Neuronal stem cell (in vitro differentiated cells): ENCODE measurements at regions not wholly inside any gene's neighbourhood (a gene's known extent, or its start where the extent isn't known, plus 50 kb on each side); places are given as distances from the start of the nearest gene placed in this dataset.

Source experiments
- DNase-seq: peaks from one replicate; pipeline ENCODE4 v3.0.0-alpha.2; 2013; ENCODE audit warnings: low spot score
- H2AFZ ChIP-seq: one replicate; pipeline ENCODE4 v1.6.1; 2013; ENCODE audit warnings: mild to moderate bottlenecking, low read length, inconsistent platforms
- H2AK5ac ChIP-seq: 2 replicates; pipeline ENCODE4 v1.6.1; 2013; ENCODE audit warnings: low read depth, mild to moderate bottlenecking, inconsistent platforms, low read length, moderate library complexity, mixed read lengths
- H2BK120ac ChIP-seq: 2 replicates; pipeline ENCODE4 v1.6.1; 2013; ENCODE audit warnings: low read depth, mild to moderate bottlenecking, inconsistent platforms, low read length, moderate library complexity, mixed read lengths
- H2BK12ac ChIP-seq: one replicate; pipeline ENCODE4 v1.6.1; 2013; ENCODE audit warnings: low read length, inconsistent platforms
- H2BK15ac ChIP-seq: 2 replicates; pipeline ENCODE4 v1.6.1; 2013; ENCODE audit warnings: mild to moderate bottlenecking, low read length, inconsistent platforms, mixed read lengths
- H2BK5ac ChIP-seq: one replicate; pipeline ENCODE4 v1.6.1; 2013; ENCODE audit warnings: inconsistent platforms, mild to moderate bottlenecking, low read length, moderate library complexity
- H3K14ac ChIP-seq: one replicate; pipeline ENCODE4 v1.6.1; 2013; ENCODE audit warnings: low read length, inconsistent platforms
- H3K18ac ChIP-seq: 2 replicates; pipeline ENCODE4 v1.6.1; 2013; ENCODE audit warnings: low read length, inconsistent platforms
- H3K23ac ChIP-seq: 2 replicates; pipeline ENCODE4 v1.6.1; 2013; ENCODE audit warnings: low read depth, mild to moderate bottlenecking, mixed read lengths, low read length, inconsistent platforms; ENCODE audit not compliant: poor library complexity
- H3K27ac ChIP-seq: replicated peaks from 3 replicates; pipeline ENCODE4 v1.5.1; 2013; ENCODE audit warnings: low read length, inconsistent platforms
- H3K27me3 ChIP-seq, 3 experiments: 2 replicates each; pipeline ENCODE4 v1.6.1; 2013; ENCODE audit warnings: low read length in 3 of 3, mild to moderate bottlenecking in 2 of 3, inconsistent platforms in 1 of 3, low read depth in 1 of 3, mixed read lengths in 1 of 3, moderate library complexity in 1 of 3; ENCODE audit not compliant: control insufficient read depth in 3 of 3, insufficient read depth in 3 of 3
- H3K36me3 ChIP-seq, 2 donors: replicated peaks in 1 of 2; 2 replicates each; pipeline ENCODE4 v1.6.1; 2013; ENCODE audit warnings: low read length in 2 of 2; ENCODE audit not compliant: control insufficient read depth in 2 of 2, insufficient read depth in 2 of 2
- H3K4ac ChIP-seq: 2 replicates; pipeline ENCODE4 v1.6.1; 2013; ENCODE audit warnings: inconsistent platforms, mild to moderate bottlenecking, low read length, moderate library complexity
- H3K4me1 ChIP-seq, 2 donors: 1 replicate in 1 of 2; 2 replicates in 1 of 2; pipeline ENCODE4 v1.6.1; 2013; ENCODE audit warnings: low read length in 2 of 2, low read depth in 1 of 2; ENCODE audit not compliant: control insufficient read depth in 2 of 2, insufficient read depth in 1 of 2
- H3K4me2 ChIP-seq: one replicate; pipeline ENCODE4 v1.6.1; 2013; ENCODE audit warnings: mild to moderate bottlenecking, low read length, inconsistent platforms; ENCODE audit not compliant: insufficient read depth, poor library complexity, severe bottlenecking
- H3K4me3 ChIP-seq, 2 donors: 2 replicates each; pipeline ENCODE4 v1.5.1; 2013; ENCODE audit warnings: low read length in 2 of 2, mild to moderate bottlenecking in 2 of 2, inconsistent platforms in 1 of 2, moderate library complexity in 1 of 2
- H3K79me1 ChIP-seq: one replicate; pipeline ENCODE4 v1.6.1; 2013; ENCODE audit warnings: low read depth, mild to moderate bottlenecking, inconsistent platforms, low read length, moderate library complexity
- H3K9ac ChIP-seq: one replicate; pipeline ENCODE4 v1.6.1; 2013; ENCODE audit warnings: mild to moderate bottlenecking, low read depth, low read length, inconsistent platforms; ENCODE audit not compliant: poor library complexity
- H3K9me3 ChIP-seq, 2 donors: replicated peaks in 1 of 2; 2 replicates each; pipeline versions ENCODE3 to v1.6.1; 2013; ENCODE audit warnings: low read length in 2 of 2, mild to moderate bottlenecking in 2 of 2, inconsistent platforms in 1 of 2, low read depth in 1 of 2, mixed read lengths in 1 of 2, moderate library complexity in 1 of 2; ENCODE audit not compliant: control insufficient read depth in 2 of 2, insufficient read depth in 1 of 2
- H4K8ac ChIP-seq: one replicate; pipeline ENCODE4 v1.6.1; 2013; ENCODE audit warnings: low read depth, mild to moderate bottlenecking, inconsistent platforms, low read length, moderate library complexity
- H4K91ac ChIP-seq: one replicate; pipeline ENCODE4 v1.6.1; 2013; ENCODE audit warnings: low read length, low read depth, mild to moderate bottlenecking, inconsistent platforms; ENCODE audit not compliant: poor library complexity
- WGBS, 2 donors: extraction: QIAGEN DNeasy Blood & Tissue Kit; methylation state at CpG; one replicate each; pipeline ENCODE4 v1.1.7; 2013; ENCODE audit warnings: missing lambda C conversion rate in 2 of 2, mixed read lengths in 1 of 2; ENCODE audit not compliant: insufficient read length in 2 of 2, insufficient replicate concordance in 1 of 2; ENCODE audit errors: extremely low coverage in 2 of 2; 5-methylcytosine and 5-hydroxymethylcytosine counted together

- no peaks in the 10 kb centered on the region for H3K36me3 ChIP-seq
- H2BK5ac ChIP-seq = no peak overlapping the region
- H4K91ac ChIP-seq = no peak overlapping the region
- no peak overlapping the region for H2BK12ac ChIP-seq
- H4K8ac ChIP-seq = no peak overlapping the region
- H3K4me3 ChIP-seq = no peak overlapping the region
- H2AFZ ChIP-seq = no peak overlapping the region
- H2BK15ac ChIP-seq = no peak overlapping the region
- H3K9me3 ChIP-seq = no peaks in the 10 kb centered on the region
- no peak overlapping the region for H3K18ac ChIP-seq
- no CpG with 5 or more reads among the region's 2 CpGs for WGBS, 2 donors
- H3K79me1 ChIP-seq = no peaks in the 10 kb centered on the region
- H3K4ac ChIP-seq = no peak overlapping the region
- no peak overlapping the region for H2AK5ac ChIP-seq
- H3K4me1 ChIP-seq = no peaks in the 10 kb centered on the region
- no peak overlapping the region for H3K9ac ChIP-seq
- no peak overlapping the region for H2BK120ac ChIP-seq
- no peak overlapping the region for H3K14ac ChIP-seq
- no peak overlapping the region for H3K4me2 ChIP-seq
- no peaks in the 10 kb centered on the region for H3K27me3 ChIP-seq
- H3K27ac ChIP-seq = no peak overlapping the region
- DNase-seq = no peak
- H3K23ac ChIP-seq = no peak overlapping the region
Measured at GRCh38 chr4:34372815-34373214, 1871.5 kb downstream of the ARAP2 start.

- Histone ChIP-seq H3K9me3 (no peaks in the 10 kb centered on the region), H3K79me1 (no peaks in the 10 kb centered on the region), H3K27ac (no peak overlapping the region), H3K4me2 (no peak overlapping the region), H2BK12ac (no peak overlapping the region), H3K9ac (no peak overlapping the region), H3K14ac (no peak overlapping the region), H3K4me1 (no peaks in the 10 kb centered on the region), H2AFZ (no peak overlapping the region), H4K8ac (no peak overlapping the region), H2BK15ac (no peak overlapping the region), H4K91ac (no peak overlapping the region), H3K23ac (no peak overlapping the region), H3K4ac (no peak overlapping the region), H3K36me3 (no peaks in the 10 kb centered on the region), H2BK5ac (no peak overlapping the region), H2AK5ac (no peak overlapping the region), H3K27me3 (no peaks in the 10 kb centered on the region), H3K18ac (no peak overlapping the region), H3K4me3 (no peak overlapping the region), H2BK120ac (no peak overlapping the region)
- no peak for DNase-seq
- WGBS, 2 donors = no CpG with 5 or more reads among the region's 3 CpGs
Measured at GRCh38 chr4:34373456-34373855, 1870.9 kb downstream of the ARAP2 start.

- H3K4me3 ChIP-seq = no peak overlapping the region
- no peak overlapping the region for H2AFZ ChIP-seq
- no peaks in the 10 kb centered on the region for H3K4me1 ChIP-seq
- H2BK5ac ChIP-seq = no peak overlapping the region
- H2BK120ac ChIP-seq = no peak overlapping the region
- WGBS, 2 donors = no CpG with 5 or more reads among the region's 2 CpGs
- no peak overlapping the region for H3K9ac ChIP-seq
- no peaks in the 10 kb centered on the region for H3K79me1 ChIP-seq
- no peak overlapping the region for H3K14ac ChIP-seq
- H3K9me3 ChIP-seq = peaks cover 0 to 2% of the 10 kb centered on the region in 2 donors
- no peak overlapping the region for H3K4ac ChIP-seq
- H2BK15ac ChIP-seq = no peak overlapping the region
- H3K23ac ChIP-seq = no peak overlapping the region
- no peak for DNase-seq
- no peak overlapping the region for H4K8ac ChIP-seq
- no peaks in the 10 kb centered on the region for H3K27me3 ChIP-seq
- H2BK12ac ChIP-seq = no peak overlapping the region
- no peak overlapping the region for H3K4me2 ChIP-seq
- H3K36me3 ChIP-seq = peaks cover 0 to 2% of the 10 kb centered on the region in 2 donors
- H4K91ac ChIP-seq = no peak overlapping the region
- no peak overlapping the region for H3K27ac ChIP-seq
- no peak overlapping the region for H3K18ac ChIP-seq
- no peak overlapping the region for H2AK5ac ChIP-seq
Measured at GRCh38 chr4:34412233-34412632, 1832.1 kb downstream of the ARAP2 start.

GRCh38 chr4:34412911-34413310 lies 1831.4 kb downstream of the ARAP2 start:
- no peak overlapping the region for H3K9ac ChIP-seq
- H2BK120ac ChIP-seq = no peak overlapping the region
- no peaks in the 10 kb centered on the region for H3K79me1 ChIP-seq
- no peak overlapping the region for H2AK5ac ChIP-seq
- no peak for DNase-seq
- H3K36me3 ChIP-seq = peaks cover 0 to 2% of the 10 kb centered on the region in 2 donors
- H3K27ac ChIP-seq = no peak overlapping the region
- H2BK5ac ChIP-seq = no peak overlapping the region
- no peak overlapping the region for H2BK12ac ChIP-seq
- peaks cover 0 to 2% of the 10 kb centered on the region in 2 donors for H3K9me3 ChIP-seq
- no peak overlapping the region for H3K23ac ChIP-seq
- no peak overlapping the region for H3K4me3 ChIP-seq
- H2BK15ac ChIP-seq = no peak overlapping the region
- no peak overlapping the region for H3K18ac ChIP-seq
- no peaks in the 10 kb centered on the region for H3K27me3 ChIP-seq
- no peak overlapping the region for H4K91ac ChIP-seq
- no peak overlapping the region for H3K4me2 ChIP-seq
- no peak overlapping the region for H3K14ac ChIP-seq
- H4K8ac ChIP-seq = no peak overlapping the region
- no CpG with 5 or more reads among the region's 2 CpGs for WGBS, 2 donors
- H2AFZ ChIP-seq = no peak overlapping the region
- H3K4ac ChIP-seq = no peak overlapping the region
- no peaks in the 10 kb centered on the region for H3K4me1 ChIP-seq
